ENCODE measurements at regions not wholly inside any gene's neighbourhood (a gene's known extent, or its start where the extent isn't known, plus 50 kb on each side); places are given as distances from the start of the nearest gene placed in this dataset.

DNA sequence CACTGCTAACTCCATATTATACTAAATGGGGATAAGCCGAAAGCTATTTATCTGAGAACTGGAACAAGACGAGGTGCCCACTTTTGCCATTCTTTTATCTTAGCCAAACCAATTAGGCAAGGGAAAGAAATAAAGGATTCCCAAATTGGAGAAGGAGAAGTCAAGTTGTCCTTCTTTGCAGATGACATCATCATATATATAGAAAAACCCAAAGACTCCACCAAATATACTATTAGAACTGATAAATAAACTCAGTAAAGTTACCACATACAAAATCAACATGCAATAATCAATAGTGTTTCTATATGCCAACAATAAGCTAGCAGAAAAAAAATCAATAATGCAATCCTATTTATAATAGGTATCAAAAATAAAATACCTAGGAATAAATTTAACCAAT, 570.3 kb upstream of the EPHA7 start:
- H3K36me3 ChIP-seq (ENCODE audit: control insufficient read depth in 2 of 2, extremely low read depth in 1 of 2, insufficient read depth in 2 of 2, low read length in 2 of 2), result no peaks in the 10 kb centered on the region
- no peaks in the 10 kb centered on the region for H3K9me1 ChIP-seq (replicated peaks; ENCODE audit: control insufficient read depth, extremely low read depth, insufficient read depth, low read length)
- BruUV-seq (replicated peaks), result no TSS peak
- H4K20me1 ChIP-seq (replicated peaks; ENCODE audit: control insufficient read depth, extremely low read depth, insufficient read depth, low read length), result no peaks in the 10 kb centered on the region
- H3K4me1 ChIP-seq (ENCODE audit: control insufficient read depth, extremely low read depth, insufficient read depth, low read length), result no peaks in the 10 kb centered on the region
- H3K9me3 ChIP-seq (replicated peaks; ENCODE audit: control insufficient read depth, insufficient read depth, low read length), result no peaks in the 10 kb centered on the region
- no peak overlapping the region for H2AFZ ChIP-seq (ENCODE audit: low read depth, low read length)
- no peaks in the 10 kb centered on the region for H3K79me2 ChIP-seq (ENCODE audit: control insufficient read depth, insufficient read depth, low read length)
- H3K27me3 ChIP-seq (ENCODE audit: control insufficient read depth in 2 of 2, insufficient read depth in 2 of 2, low read length in 2 of 2), result no peaks in the 10 kb centered on the region
- H3K27ac ChIP-seq (ENCODE audit: insufficient read depth, low read depth, low read length), result no peak overlapping the region
- FAIRE-seq, result no peak
- ChIA-PET POLR2A (no interaction called here), CTCF (no interaction called here)
- H3K4me2 ChIP-seq (ENCODE audit: insufficient read depth, low read length), result no peak overlapping the region
- dilution Hi-C loops (cut with MboI; ENCODE audit: extremely low pct_ligation_motif_present, low sequenced_read_pairs), result no loop called here
- no peak for DNase-seq (ENCODE audit: low read depth, low spot score)
- intact Hi-C loops (cut with micrococcal nuclease), result no loop called here
- no peak for TF ChIP-seq GATA2 (IDR thresholded peaks at IDR 0.05; ENCODE audit: insufficient read depth, insufficient read length, low read depth, low read length)
- TF ChIP-seq JUN (IDR thresholded peaks at IDR 0.05; ENCODE audit: borderline replicate concordance, insufficient read depth, insufficient read length, low read depth), result no peak
- no peak for TF ChIP-seq MYC (IDR thresholded peaks at IDR 0.05; ENCODE audit: low read depth, low read length)
- TF ChIP-seq FOS (IDR thresholded peaks at IDR 0.05; ENCODE audit: borderline replicate concordance, insufficient read depth, low read length), result no peak
- TF ChIP-seq POLR2A (IDR thresholded peaks at IDR 0.05; ENCODE audit: low read depth, low read length), result no peak
- TF ChIP-seq, protein P1, sequence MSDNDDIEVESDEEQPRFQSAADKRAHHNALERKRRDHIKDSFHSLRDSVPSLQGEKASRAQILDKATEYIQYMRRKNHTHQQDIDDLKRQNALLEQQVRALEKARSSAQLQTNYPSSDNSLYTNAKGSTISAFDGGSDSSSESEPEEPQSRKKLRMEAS (IDR thresholded peaks at IDR 0.05; ENCODE audit: insufficient read depth, insufficient read length), result no peak
- no peak for TF ChIP-seq EZH2 (IDR thresholded peaks at IDR 0.05; ENCODE audit: borderline replicate concordance, low read depth, low read length, severe bottlenecking)
- no peak for TF ChIP-seq POLR2AphosphoS5 (IDR thresholded peaks at IDR 0.05; ENCODE audit: insufficient read depth, low read depth, low read length)
- TF ChIP-seq, protein P2, sequence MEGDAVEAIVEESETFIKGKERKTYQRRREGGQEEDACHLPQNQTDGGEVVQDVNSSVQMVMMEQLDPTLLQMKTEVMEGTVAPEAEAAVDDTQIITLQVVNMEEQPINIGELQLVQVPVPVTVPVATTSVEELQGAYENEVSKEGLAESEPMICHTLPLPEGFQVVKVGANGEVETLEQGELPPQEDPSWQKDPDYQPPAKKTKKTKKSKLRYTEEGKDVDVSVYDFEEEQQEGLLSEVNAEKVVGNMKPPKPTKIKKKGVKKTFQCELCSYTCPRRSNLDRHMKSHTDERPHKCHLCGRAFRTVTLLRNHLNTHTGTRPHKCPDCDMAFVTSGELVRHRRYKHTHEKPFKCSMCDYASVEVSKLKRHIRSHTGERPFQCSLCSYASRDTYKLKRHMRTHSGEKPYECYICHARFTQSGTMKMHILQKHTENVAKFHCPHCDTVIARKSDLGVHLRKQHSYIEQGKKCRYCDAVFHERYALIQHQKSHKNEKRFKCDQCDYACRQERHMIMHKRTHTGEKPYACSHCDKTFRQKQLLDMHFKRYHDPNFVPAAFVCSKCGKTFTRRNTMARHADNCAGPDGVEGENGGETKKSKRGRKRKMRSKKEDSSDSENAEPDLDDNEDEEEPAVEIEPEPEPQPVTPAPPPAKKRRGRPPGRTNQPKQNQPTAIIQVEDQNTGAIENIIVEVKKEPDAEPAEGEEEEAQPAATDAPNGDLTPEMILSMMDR (IDR thresholded peaks at IDR 0.05; ENCODE audit: extremely low read depth in 1 of 2, insufficient read depth in 1 of 2, low read depth in 1 of 2, low read length in 2 of 2), result no peak
- no peak overlapping the region for H3K4me3 ChIP-seq (replicated peaks in 1 of 3; ENCODE audit: insufficient read depth in 1 of 3, low read depth in 1 of 3, low read length in 3 of 3)
- H3K9ac ChIP-seq (replicated peaks; ENCODE audit: extremely low read depth, insufficient read depth, low read length), result no peak overlapping the region
